ENCODE measurements at regions not wholly inside any gene's neighbourhood (a gene's known extent, or its start where the extent isn't known, plus 50 kb on each side); places are given as distances from the start of the nearest gene placed in this dataset.

DNA sequence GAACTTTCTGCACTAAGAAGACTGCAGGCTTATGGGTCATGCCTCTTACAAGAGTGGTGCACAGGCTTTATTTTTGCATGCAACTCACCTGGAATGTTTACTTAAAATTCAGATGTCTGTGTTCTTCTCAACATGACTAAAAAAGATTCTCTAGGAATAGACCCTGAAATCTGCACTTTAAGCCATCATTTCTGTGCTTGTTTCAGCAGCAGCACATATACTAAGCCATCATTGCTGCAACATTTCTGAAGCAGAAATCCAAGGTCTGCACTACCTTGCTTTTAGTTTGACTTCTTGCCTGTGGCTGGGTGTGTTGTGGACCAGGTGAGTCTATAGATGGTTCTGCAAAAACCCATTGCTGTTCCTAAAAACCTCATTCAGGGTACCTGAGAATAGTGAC lies 156.8 kb downstream of the CEP120 start:
- TF ChIP-seq, protein P1, sequence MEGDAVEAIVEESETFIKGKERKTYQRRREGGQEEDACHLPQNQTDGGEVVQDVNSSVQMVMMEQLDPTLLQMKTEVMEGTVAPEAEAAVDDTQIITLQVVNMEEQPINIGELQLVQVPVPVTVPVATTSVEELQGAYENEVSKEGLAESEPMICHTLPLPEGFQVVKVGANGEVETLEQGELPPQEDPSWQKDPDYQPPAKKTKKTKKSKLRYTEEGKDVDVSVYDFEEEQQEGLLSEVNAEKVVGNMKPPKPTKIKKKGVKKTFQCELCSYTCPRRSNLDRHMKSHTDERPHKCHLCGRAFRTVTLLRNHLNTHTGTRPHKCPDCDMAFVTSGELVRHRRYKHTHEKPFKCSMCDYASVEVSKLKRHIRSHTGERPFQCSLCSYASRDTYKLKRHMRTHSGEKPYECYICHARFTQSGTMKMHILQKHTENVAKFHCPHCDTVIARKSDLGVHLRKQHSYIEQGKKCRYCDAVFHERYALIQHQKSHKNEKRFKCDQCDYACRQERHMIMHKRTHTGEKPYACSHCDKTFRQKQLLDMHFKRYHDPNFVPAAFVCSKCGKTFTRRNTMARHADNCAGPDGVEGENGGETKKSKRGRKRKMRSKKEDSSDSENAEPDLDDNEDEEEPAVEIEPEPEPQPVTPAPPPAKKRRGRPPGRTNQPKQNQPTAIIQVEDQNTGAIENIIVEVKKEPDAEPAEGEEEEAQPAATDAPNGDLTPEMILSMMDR (IDR thresholded peaks at IDR 0.05): no peak
- DNase-seq (no peak), FAIRE-seq (no peak), ATAC-seq (no peak)
- no peaks in the 10 kb centered on the region for H3K36me3 ChIP-seq
- no peak overlapping the region for H3K27ac ChIP-seq
- H3K4me3 ChIP-seq: no peak overlapping the region
- H3K9me3 ChIP-seq: no peaks in the 10 kb centered on the region
- no peaks in the 10 kb centered on the region for H3K27me3 ChIP-seq
- no peaks in the 10 kb centered on the region for H3K4me1 ChIP-seq
- intact Hi-C loops (cut with DNase I): no loop called here

DNA sequence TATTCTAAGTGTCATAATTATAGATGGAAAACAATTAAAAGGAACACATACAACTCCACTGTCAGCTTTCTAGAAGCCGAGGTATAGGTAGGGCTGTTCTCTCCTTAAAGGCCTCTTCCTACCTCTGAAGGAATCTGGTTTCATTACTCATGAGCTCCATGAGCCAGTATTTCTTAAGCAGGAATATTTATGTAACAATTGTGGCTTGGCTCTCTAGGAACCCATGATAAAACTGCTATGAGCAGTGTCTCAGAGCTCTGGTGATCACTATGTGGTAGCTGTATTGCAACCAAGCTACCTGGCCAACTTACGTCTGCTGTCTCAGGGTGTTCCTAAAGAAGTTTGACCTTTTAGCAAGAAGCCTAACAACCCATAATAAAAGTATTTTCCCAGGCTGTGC lies 157.7 kb downstream of the CEP120 start:
- FAIRE-seq (no peak), ATAC-seq (no peak), DNase-seq (no peak)
- H3K9me3 ChIP-seq: no peaks in the 10 kb centered on the region
- no peaks in the 10 kb centered on the region for H3K4me1 ChIP-seq
- intact Hi-C loops (cut with DNase I): no loop called here
- H3K36me3 ChIP-seq: no peaks in the 10 kb centered on the region
- H3K27ac ChIP-seq: no peak overlapping the region
- 86 to 89% methylated on average over 2 of the region's 2 CpGs for WGBS, 2 donors
- H3K27me3 ChIP-seq: no peaks in the 10 kb centered on the region
- H3K4me3 ChIP-seq: no peak overlapping the region
- TF ChIP-seq, protein P1 (IDR thresholded peaks at IDR 0.05): no peak

GRCh38 chr5:123264394-123264793 lies 158.8 kb downstream of the CEP120 start:
- no peak for DNase-seq
- H3K27me3 ChIP-seq: no peaks in the 10 kb centered on the region
- no peak for ATAC-seq
- no peak overlapping the region for H3K27ac ChIP-seq
- TF ChIP-seq, protein P1 (IDR thresholded peaks at IDR 0.05): no peak
- H3K36me3 ChIP-seq: no peaks in the 10 kb centered on the region
- no peak for FAIRE-seq
- WGBS, 2 donors: 61 to 63% methylated on average over 2 of the region's 2 CpGs
- no peak overlapping the region for H3K4me3 ChIP-seq
- no peaks in the 10 kb centered on the region for H3K9me3 ChIP-seq
- intact Hi-C loops (cut with DNase I): no loop called here
- no peaks in the 10 kb centered on the region for H3K4me1 ChIP-seq

- intact Hi-C loops (cut with DNase I): no loop called here
- no peak for DNase-seq
- H3K4me3 ChIP-seq: no peak overlapping the region
- no peaks in the 10 kb centered on the region for H3K9me3 ChIP-seq
- FAIRE-seq: no peak
- 71 to 79% methylated on average over 2 of the region's 2 CpGs for WGBS, 2 donors
- H3K4me1 ChIP-seq: no peaks in the 10 kb centered on the region
- ATAC-seq: no peak
- no peaks in the 10 kb centered on the region for H3K27me3 ChIP-seq
- no peak overlapping the region for H3K27ac ChIP-seq
- TF ChIP-seq, protein P1 (IDR thresholded peaks at IDR 0.05): no peak
- no peaks in the 10 kb centered on the region for H3K36me3 ChIP-seq
These were observed 159.3 kb downstream of the CEP120 start for GRCh38 chr5:123263859-123264258.

GRCh38 chr5:123262216-123262823 lies 160.9 kb downstream of the CEP120 start:
- intact Hi-C loops (cut with DNase I): no loop called here
- FAIRE-seq (no peak), ATAC-seq (no peak)

More at GRCh38 chr5:123262216-123262823, 160.9 kb downstream of the CEP120 start:
- no peak for DNase-seq
- Histone ChIP-seq H3K27ac (no peak overlapping the region), H3K27me3 (no peaks in the 10 kb centered on the region), H3K9me3 (no peaks in the 10 kb centered on the region), H3K4me3 (no peak overlapping the region), H3K4me1 (no peaks in the 10 kb centered on the region), H3K36me3 (no peaks in the 10 kb centered on the region)
- TF ChIP-seq, protein P1 (IDR thresholded peaks at IDR 0.05): no peak
- 72 to 76% methylated on average over 7 of the region's 7 CpGs for WGBS, 2 donors

All from pancreas (tissue), 10 donors.